ENCODE measurements at regions not wholly inside any gene's neighbourhood (a gene's known extent, or its start where the extent isn't known, plus 50 kb on each side); places are given as distances from the start of the nearest gene placed in this dataset.

DNA sequence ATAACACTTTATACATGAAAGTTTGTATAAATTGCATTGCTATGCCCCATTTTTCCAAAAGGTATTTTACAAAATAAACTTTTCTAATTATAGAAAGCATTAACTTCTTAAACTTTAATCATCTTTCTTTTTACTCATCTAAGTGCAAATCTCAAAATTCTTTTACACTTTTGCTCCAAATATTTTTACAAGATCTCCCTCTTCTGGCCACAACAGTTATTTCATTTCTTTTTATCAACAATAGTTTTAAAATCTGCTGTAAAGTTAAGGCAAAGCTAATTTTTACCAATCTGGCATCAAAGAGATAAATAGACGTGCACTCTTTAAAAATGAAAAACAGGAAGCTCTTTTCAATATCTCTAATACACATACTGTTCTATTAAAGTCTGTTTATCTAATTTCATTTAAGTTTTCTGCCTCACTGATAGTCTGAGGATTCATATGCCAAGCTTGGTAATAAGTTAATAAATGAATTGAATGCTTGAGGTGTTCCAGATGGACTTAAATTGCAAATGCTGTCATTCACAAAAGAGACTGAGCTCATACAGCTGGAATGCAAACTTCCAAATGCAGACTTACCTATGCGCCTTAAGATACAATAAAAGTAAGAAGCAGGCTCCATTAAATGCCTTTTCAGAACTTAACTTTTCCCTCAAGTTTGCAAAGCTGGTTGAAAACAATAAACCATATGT lies 583.0 kb upstream of the ATXN8OS start:
- Histone ChIP-seq H3K4me1 (no peaks in the 10 kb centered on the region), H4K20me1 (no peaks in the 10 kb centered on the region), H3K9ac (no peak overlapping the region), H3K27me3 (no peaks in the 10 kb centered on the region), H3K9me3 (no peaks in the 10 kb centered on the region), H3K4me3 (no peak overlapping the region), H3K27ac (no peak overlapping the region), H3K4me2 (no peak overlapping the region), H3K36me3 (no peaks in the 10 kb centered on the region)
- TF ChIP-seq Cebpa-rat (IDR thresholded peaks at IDR 0.05), result no peak

DNA sequence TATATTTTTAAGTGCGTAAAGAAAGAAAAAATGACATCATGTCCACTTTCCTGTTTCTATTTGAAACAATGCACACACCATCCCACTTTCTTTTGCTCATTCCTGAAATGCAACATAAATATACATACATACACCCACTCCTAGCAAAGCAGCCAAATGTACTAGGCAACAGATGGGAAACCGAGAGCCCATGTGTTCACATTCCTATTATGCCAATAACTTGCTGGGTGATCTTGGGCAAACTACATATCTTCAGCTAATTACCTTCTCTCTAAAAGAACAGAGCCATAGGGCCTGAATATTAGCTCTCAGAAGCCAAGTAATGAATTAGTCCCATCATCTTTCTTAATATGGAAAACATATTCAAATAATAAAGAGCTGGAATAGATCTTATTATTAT lies 610.6 kb upstream of the ATXN8OS start:
- no peak overlapping the region for H3K9ac ChIP-seq
- no peak overlapping the region for H3K4me3 ChIP-seq
- no peaks in the 10 kb centered on the region for H3K4me1 ChIP-seq
- no peak for TF ChIP-seq Cebpa-rat (IDR thresholded peaks at IDR 0.05)
- H3K27ac ChIP-seq, result no peak overlapping the region
- no peaks in the 10 kb centered on the region for H3K36me3 ChIP-seq
- no peaks in the 10 kb centered on the region for H4K20me1 ChIP-seq
- H3K4me2 ChIP-seq, result no peak overlapping the region
- no peaks in the 10 kb centered on the region for H3K27me3 ChIP-seq
- 0 out of 2 replicates have a peak, but pooled peaks cover 5% of the 10 kb centered on the region for H3K9me3 ChIP-seq

DNA sequence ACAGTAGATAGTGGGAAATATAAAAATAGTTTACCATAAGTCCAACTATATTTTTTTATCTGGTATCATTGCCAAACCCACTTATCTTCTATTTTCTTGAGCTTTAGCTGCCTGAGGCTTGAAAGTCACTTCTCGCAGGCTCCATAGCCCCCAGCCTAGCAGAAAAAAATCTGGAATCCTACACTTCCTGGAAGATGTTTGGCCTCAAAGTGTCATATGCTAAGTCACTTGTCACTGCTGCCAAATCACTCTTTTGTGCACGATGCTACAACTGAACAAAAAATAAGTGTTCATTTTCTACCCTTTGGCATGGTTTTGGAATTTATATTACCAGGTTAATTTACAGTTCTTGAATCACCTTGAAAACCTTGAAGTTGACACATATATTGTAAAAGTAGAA lies 612.5 kb upstream of the ATXN8OS start:
- H3K27ac ChIP-seq, result no peak overlapping the region
- no peak overlapping the region for H3K4me3 ChIP-seq
- H4K20me1 ChIP-seq, result no peaks in the 10 kb centered on the region
- H3K9ac ChIP-seq, result no peak overlapping the region
- 0 out of 2 replicates have a peak, but pooled peaks cover 5% of the 10 kb centered on the region for H3K9me3 ChIP-seq
- H3K4me1 ChIP-seq, result no peaks in the 10 kb centered on the region
- no peak for TF ChIP-seq Cebpa-rat (IDR thresholded peaks at IDR 0.05)
- no peak overlapping the region for H3K4me2 ChIP-seq
- H3K36me3 ChIP-seq, result no peaks in the 10 kb centered on the region
- no peaks in the 10 kb centered on the region for H3K27me3 ChIP-seq

DNA sequence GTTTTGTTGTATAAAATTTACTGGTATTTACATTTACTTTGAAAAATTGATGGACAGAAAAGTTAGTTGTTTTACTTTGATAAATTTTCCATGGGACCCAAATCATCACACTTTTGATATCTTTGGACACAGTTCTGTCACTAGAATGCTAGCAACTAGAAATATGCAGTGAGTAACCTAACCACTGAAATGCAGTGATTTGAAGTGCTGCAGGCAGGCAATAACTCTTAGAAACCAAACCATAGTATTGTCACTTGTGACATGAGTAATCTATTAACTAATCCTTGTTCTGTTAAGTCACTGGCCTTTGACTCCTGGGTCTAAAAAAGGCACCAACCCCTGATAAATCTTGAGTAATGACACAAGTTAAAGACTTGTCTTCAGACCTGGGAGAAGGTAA lies 620.0 kb upstream of the ATXN8OS start:
- no peak overlapping the region for H3K4me2 ChIP-seq
- no peaks in the 10 kb centered on the region for H4K20me1 ChIP-seq
- no peak overlapping the region for H3K4me3 ChIP-seq
- H3K27me3 ChIP-seq, result no peaks in the 10 kb centered on the region
- no peak overlapping the region for H3K9ac ChIP-seq
- H3K36me3 ChIP-seq, result no peaks in the 10 kb centered on the region
- TF ChIP-seq Cebpa-rat (IDR thresholded peaks at IDR 0.05), result no peak
- H3K27ac ChIP-seq, result no peak overlapping the region
- H3K9me3 ChIP-seq, result peaks cover 31% of the 10 kb centered on the region
- H3K4me1 ChIP-seq, result no peaks in the 10 kb centered on the region

DNA sequence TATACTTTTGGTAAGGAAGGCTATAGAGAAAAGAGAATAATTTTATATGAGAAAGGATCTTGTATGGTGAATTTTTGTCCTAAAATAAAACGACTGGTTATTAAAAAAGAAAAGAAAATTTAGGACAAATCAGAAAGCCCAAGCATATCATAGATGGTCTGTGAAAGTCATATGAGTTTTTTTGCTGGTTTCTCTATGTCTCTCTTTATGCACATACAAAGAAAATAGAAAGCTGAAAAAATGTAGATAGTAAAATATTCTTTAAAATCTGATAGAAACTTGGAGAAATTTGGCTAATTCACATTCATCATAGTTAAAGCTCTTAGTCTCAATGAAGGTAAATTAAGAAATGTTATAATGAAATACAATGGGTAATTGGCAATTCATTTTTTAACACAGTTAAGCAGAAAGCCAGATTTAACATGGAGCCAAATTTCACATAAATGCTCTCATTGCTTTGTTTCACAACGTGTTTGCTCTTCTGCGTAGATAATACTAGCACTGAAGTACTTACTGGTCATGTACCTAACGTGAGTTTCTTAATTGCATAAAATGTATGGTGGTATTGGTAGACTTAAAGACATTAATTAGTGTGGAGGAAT lies 621.5 kb upstream of the ATXN8OS start:
- Histone ChIP-seq H4K20me1 (no peaks in the 10 kb centered on the region), H3K27ac (no peak overlapping the region), H3K36me3 (no peaks in the 10 kb centered on the region), H3K4me3 (no peak overlapping the region), H3K4me1 (no peaks in the 10 kb centered on the region), H3K9me3 (peaks cover 27% of the 10 kb centered on the region), H3K27me3 (no peaks in the 10 kb centered on the region), H3K4me2 (no peak overlapping the region), H3K9ac (no peak overlapping the region)
- TF ChIP-seq Cebpa-rat (IDR thresholded peaks at IDR 0.05), result no peak

GRCh38 chr13:69477451-69477850 lies 630.2 kb upstream of the ATXN8OS start:
- Histone ChIP-seq H3K27ac (no peak overlapping the region), H3K4me1 (no peaks in the 10 kb centered on the region), H4K20me1 (no peaks in the 10 kb centered on the region), H3K36me3 (no peaks in the 10 kb centered on the region), H3K27me3 (no peaks in the 10 kb centered on the region), H3K4me3 (no peak overlapping the region), H3K9ac (no peak overlapping the region), H3K4me2 (no peak overlapping the region), H3K9me3 (no peaks in the 10 kb centered on the region)
- TF ChIP-seq Cebpa-rat (IDR thresholded peaks at IDR 0.05), result no peak

- Histone ChIP-seq H3K27me3 (no peaks in the 10 kb centered on the region), H3K36me3 (no peaks in the 10 kb centered on the region), H3K4me2 (no peak overlapping the region), H3K9ac (no peak overlapping the region), H3K27ac (no peak overlapping the region), H3K9me3 (no peaks in the 10 kb centered on the region), H3K4me1 (no peaks in the 10 kb centered on the region), H4K20me1 (no peaks in the 10 kb centered on the region), H3K4me3 (no peak overlapping the region)
- no peak for TF ChIP-seq Cebpa-rat (IDR thresholded peaks at IDR 0.05)
Observed at GRCh38 chr13:69474011-69474685, 633.5 kb upstream of the ATXN8OS start.

GRCh38 chr13:69468624-69469023 lies 639.0 kb upstream of the ATXN8OS start:
- TF ChIP-seq Cebpa-rat (IDR thresholded peaks at IDR 0.05), result no peak
- Histone ChIP-seq H3K9ac (no peak overlapping the region), H3K27ac (no peak overlapping the region), H3K9me3 (no peaks in the 10 kb centered on the region), H4K20me1 (no peaks in the 10 kb centered on the region), H3K4me1 (no peaks in the 10 kb centered on the region), H3K36me3 (no peaks in the 10 kb centered on the region), H3K27me3 (no peaks in the 10 kb centered on the region), H3K4me2 (no peak overlapping the region), H3K4me3 (no peak overlapping the region)

GRCh38 chr13:69461397-69461796 lies 646.2 kb upstream of the ATXN8OS start:
- Histone ChIP-seq H3K4me3 (no peak overlapping the region), H3K27me3 (no peaks in the 10 kb centered on the region), H3K36me3 (no peaks in the 10 kb centered on the region)

GRCh38 chr13:69459346-69459745 lies 648.3 kb upstream of the ATXN8OS start:
- TF ChIP-seq Cebpa-rat (IDR thresholded peaks at IDR 0.05), result no peak
- Histone ChIP-seq H3K36me3 (no peaks in the 10 kb centered on the region), H4K20me1 (no peaks in the 10 kb centered on the region), H3K9me3 (no peaks in the 10 kb centered on the region), H3K27ac (no peak overlapping the region), H3K4me3 (no peak overlapping the region), H3K27me3 (no peaks in the 10 kb centered on the region), H3K9ac (no peak overlapping the region), H3K4me2 (no peak overlapping the region), H3K4me1 (no peaks in the 10 kb centered on the region)

More at GRCh38 chr13:69461397-69461796, 646.2 kb upstream of the ATXN8OS start:
- Histone ChIP-seq H3K9ac (no peak overlapping the region), H3K9me3 (no peaks in the 10 kb centered on the region), H3K4me1 (no peaks in the 10 kb centered on the region), H3K4me2 (no peak overlapping the region), H3K27ac (no peak overlapping the region), H4K20me1 (no peaks in the 10 kb centered on the region)
- TF ChIP-seq Cebpa-rat (IDR thresholded peaks at IDR 0.05), result no peak
